Gastroesophageal sphincter (tissue), 4 donors: ENCODE measurements at regions not wholly inside any gene's neighbourhood (a gene's known extent, or its start where the extent isn't known, plus 50 kb on each side); places are given as distances from the start of the nearest gene placed in this dataset.

Source experiments
- ATAC-seq: fragments of 150-250 bp; one replicate; pipeline ENCODE4 v1.9.1; 2016; ENCODE audit warnings: mild to moderate bottlenecking, moderate library complexity
- H3K27ac ChIP-seq, 4 donors: fragments of 200-600 bp; sonication (generic) in 3 of 4; 1 replicate in 3 of 4; 2 replicates in 1 of 4; pipeline ENCODE4 v1.5.1; 2016 to 2019
- H3K27me3 ChIP-seq: fragments of 200-600 bp; sonication (generic); one replicate; pipeline ENCODE4 v1.5.1; 2019
- H3K36me3 ChIP-seq, 2 donors: fragments of 200-600 bp; sonication (generic); one replicate each; pipeline ENCODE4 v1.5.1; 2019; ENCODE audit warnings: control low read depth in 1 of 2
- H3K4me1 ChIP-seq, 3 donors: fragments of 200-600 bp; sonication (generic); 1 replicate in 2 of 3; 2 replicates in 1 of 3; pipeline ENCODE4 v1.5.1; 2016 to 2019; ENCODE audit warnings: control low read depth in 2 of 3
- H3K4me3 ChIP-seq, 2 donors: fragments of 200-600 bp; sonication (generic); one replicate each; pipeline ENCODE4 v1.5.1; 2019; ENCODE audit warnings: mild to moderate bottlenecking in 1 of 2, moderate library complexity in 1 of 2
- H3K9me3 ChIP-seq, 3 donors: fragments of 200-600 bp; sonication (generic); one replicate each; pipeline ENCODE4 v1.5.1; 2017 to 2019; ENCODE audit warnings: control low read depth in 2 of 3
- EP300 ChIP-seq: sonication (generic); formaldehyde crosslinking; IDR thresholded peaks from one replicate; pipeline ENCODE4 v1.6.1; 2017; ENCODE audit warnings: antibody characterized with exemption, mild to moderate bottlenecking
- POLR2A ChIP-seq, 2 donors: fragments of 450-650 bp; IDR thresholded peaks; one replicate each; pipeline ENCODE4 v1.6.1; 2017; ENCODE audit warnings: antibody characterized with exemption in 2 of 2, mild to moderate bottlenecking in 2 of 2, moderate library complexity in 1 of 2
- POLR2AphosphoS5 ChIP-seq: sonication (generic); formaldehyde crosslinking; IDR thresholded peaks from one replicate; pipeline ENCODE4 v1.6.1; 2017; ENCODE audit warnings: antibody characterized with exemption
- WGBS, 2 donors: methylation state at CpG; one replicate each; pipeline ENCODE4 v1.1.5; 2018; ENCODE audit warnings: low coverage in 1 of 2; 5-methylcytosine and 5-hydroxymethylcytosine counted together
- TF ChIP-seq, protein P1 (sequence below), 4 experiments: fragments of 200-600 bp in 2 of 4; fragments of 450-650 bp in 2 of 4; sonication (generic) in 1 of 4; IDR thresholded peaks; one replicate each; pipeline ENCODE4 v1.5.1; 2017 to 2019; ENCODE audit warnings: antibody characterized with exemption in 4 of 4, mild to moderate bottlenecking in 2 of 4, moderate library complexity in 2 of 4

DNA sequence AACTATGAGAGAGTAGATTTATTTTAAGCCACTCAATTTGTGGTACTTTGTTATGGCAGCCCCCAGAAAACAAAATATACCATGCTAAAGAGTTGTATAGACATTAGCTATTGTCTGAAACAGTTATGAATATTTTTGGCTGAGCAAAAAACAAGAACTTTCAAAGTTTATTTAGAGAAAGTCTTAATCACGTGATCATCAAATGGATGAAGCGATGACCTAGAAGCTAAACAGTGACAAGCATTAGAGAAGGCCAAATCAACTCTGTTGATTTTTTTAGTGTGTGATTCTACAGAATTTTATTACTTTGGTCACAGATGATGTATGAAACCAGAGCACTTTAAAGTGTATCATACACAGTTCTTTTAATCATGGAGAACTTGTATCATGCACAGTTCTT lies 1247.9 kb upstream of the MAP3K7 start:
- Histone ChIP-seq H3K4me3 (no peak overlapping the region), H3K36me3 (no peaks in the 10 kb centered on the region), H3K27me3 (no peaks in the 10 kb centered on the region), H3K27ac (no peak overlapping the region), H3K9me3 (no peaks in the 10 kb centered on the region), H3K4me1 (no peaks in the 10 kb centered on the region)
- no peak for ATAC-seq
- WGBS, 2 donors = 87 to 88% methylated on average over 2 of the region's 2 CpGs
- TF ChIP-seq POLR2AphosphoS5 (no peak), EP300 (no peak), POLR2A (IDR thresholded peaks at IDR 0.05) (no peak)
- TF ChIP-seq, protein P1, sequence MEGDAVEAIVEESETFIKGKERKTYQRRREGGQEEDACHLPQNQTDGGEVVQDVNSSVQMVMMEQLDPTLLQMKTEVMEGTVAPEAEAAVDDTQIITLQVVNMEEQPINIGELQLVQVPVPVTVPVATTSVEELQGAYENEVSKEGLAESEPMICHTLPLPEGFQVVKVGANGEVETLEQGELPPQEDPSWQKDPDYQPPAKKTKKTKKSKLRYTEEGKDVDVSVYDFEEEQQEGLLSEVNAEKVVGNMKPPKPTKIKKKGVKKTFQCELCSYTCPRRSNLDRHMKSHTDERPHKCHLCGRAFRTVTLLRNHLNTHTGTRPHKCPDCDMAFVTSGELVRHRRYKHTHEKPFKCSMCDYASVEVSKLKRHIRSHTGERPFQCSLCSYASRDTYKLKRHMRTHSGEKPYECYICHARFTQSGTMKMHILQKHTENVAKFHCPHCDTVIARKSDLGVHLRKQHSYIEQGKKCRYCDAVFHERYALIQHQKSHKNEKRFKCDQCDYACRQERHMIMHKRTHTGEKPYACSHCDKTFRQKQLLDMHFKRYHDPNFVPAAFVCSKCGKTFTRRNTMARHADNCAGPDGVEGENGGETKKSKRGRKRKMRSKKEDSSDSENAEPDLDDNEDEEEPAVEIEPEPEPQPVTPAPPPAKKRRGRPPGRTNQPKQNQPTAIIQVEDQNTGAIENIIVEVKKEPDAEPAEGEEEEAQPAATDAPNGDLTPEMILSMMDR (IDR thresholded peaks at IDR 0.05) = no peak

DNA sequence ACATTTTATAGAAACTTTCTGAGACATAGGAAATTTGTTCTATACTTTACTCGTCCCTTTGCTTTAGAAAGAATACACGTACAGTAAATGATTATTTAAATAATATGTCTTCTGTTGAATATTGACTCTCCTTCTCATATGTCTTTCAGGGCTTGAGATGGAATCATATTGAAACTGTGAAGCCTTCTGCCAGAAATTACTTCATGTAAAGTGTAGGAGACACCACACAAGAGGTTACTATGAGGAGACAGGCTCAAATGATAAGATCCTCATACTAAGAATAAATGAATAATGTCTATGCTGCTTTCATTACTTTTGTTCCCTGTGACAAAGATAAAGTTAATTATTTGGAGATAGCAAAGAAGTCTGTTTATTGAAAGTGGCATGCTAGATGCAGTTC lies 1240.3 kb upstream of the MAP3K7 start:
- H3K4me3 ChIP-seq = no peak overlapping the region
- no peak overlapping the region for H3K27ac ChIP-seq
- no peak for ATAC-seq
- no peaks in the 10 kb centered on the region for H3K27me3 ChIP-seq
- WGBS, 2 donors = 92 to 100% methylated on average over 1 to 2 of the region's 2 CpGs
- no peaks in the 10 kb centered on the region for H3K36me3 ChIP-seq
- TF ChIP-seq POLR2AphosphoS5 (no peak), POLR2A (IDR thresholded peaks at IDR 0.05) (no peak), EP300 (no peak)
- TF ChIP-seq, protein P1 (IDR thresholded peaks at IDR 0.05) = no peak
- H3K9me3 ChIP-seq = no peaks in the 10 kb centered on the region
- no peaks in the 10 kb centered on the region for H3K4me1 ChIP-seq

DNA sequence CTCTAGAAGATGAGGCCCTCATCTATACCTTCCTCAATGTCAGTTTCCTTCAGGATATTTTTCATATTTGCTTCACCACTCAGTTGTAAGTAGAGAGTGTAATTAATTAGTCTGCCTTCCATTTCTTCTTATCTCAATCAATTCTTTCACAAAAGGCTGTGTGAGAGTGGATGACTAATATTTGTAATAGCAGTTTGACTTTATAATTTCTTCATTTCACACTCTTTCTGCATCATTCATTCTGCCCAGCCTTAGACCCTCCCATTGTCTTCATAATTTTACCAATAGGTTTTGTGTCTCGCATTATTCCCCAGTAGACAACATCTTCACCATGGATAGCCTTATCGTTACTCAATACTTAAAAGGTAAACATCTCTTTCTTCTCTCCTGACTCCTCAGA lies 1239.3 kb upstream of the MAP3K7 start:
- TF ChIP-seq POLR2A (IDR thresholded peaks at IDR 0.05) (no peak), EP300 (no peak), POLR2AphosphoS5 (no peak)
- TF ChIP-seq, protein P1 (IDR thresholded peaks at IDR 0.05) = no peak
- no peak overlapping the region for H3K4me3 ChIP-seq
- ATAC-seq = no peak
- H3K27ac ChIP-seq = no peak overlapping the region
- H3K27me3 ChIP-seq = no peaks in the 10 kb centered on the region
- no peaks in the 10 kb centered on the region for H3K4me1 ChIP-seq
- no peaks in the 10 kb centered on the region for H3K9me3 ChIP-seq
- no peaks in the 10 kb centered on the region for H3K36me3 ChIP-seq
- 90 to 100% methylated on average over 1 to 2 of the region's 2 CpGs for WGBS, 2 donors

DNA sequence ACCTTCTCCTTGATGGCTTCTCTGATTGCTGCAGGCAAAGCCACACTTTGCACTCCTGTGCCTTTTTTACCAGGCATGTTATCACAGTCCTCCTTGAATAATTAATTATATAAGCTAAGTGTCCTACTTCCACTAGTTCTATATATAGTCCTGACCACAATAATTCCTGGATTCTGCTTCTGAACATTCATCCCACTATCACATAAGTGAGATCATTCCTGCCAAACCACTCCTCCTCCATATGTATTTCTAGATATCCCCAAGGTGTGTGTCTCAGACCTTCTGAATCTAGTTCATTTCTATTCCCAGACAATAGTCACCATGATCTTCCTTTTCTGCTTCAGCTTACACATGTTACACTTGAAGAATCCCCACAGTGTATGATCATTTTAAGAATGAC lies 1237.5 kb upstream of the MAP3K7 start:
- Histone ChIP-seq H3K36me3 (no peaks in the 10 kb centered on the region), H3K27ac (no peak overlapping the region), H3K27me3 (no peaks in the 10 kb centered on the region), H3K4me1 (no peaks in the 10 kb centered on the region), H3K4me3 (no peak overlapping the region), H3K9me3 (no peaks in the 10 kb centered on the region)
- no peak for ATAC-seq
- TF ChIP-seq POLR2AphosphoS5 = no peak
- TF ChIP-seq, protein P1 (IDR thresholded peaks at IDR 0.05) = no peak
- TF ChIP-seq POLR2A (IDR thresholded peaks at IDR 0.05) = no peak
- TF ChIP-seq EP300 = no peak

DNA sequence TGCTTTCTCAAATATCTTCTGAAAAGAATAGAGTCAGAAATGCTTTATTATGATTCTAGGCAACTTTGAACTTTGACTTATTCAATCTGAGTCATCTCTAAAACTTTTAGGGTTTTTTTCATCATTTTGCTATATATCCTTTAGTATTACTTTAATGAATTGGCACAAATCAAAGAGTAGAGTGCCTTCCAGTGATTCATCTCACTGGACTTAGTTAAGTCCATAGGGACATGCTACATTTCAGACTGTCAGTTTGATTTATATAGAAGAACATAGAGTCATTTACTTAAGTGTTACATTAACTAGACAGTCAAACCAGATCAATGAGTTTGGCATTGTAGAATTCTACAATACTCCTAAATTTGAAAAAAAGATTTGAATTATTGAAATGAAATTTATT lies 1235.7 kb upstream of the MAP3K7 start:
- no peak for TF ChIP-seq EP300
- TF ChIP-seq POLR2A (IDR thresholded peaks at IDR 0.05) = no peak
- TF ChIP-seq, protein P1 (IDR thresholded peaks at IDR 0.05) = no peak
- no peak for TF ChIP-seq POLR2AphosphoS5

More for the DNA sequence above, 1235.7 kb upstream of the MAP3K7 start:
- no peaks in the 10 kb centered on the region for H3K27me3 ChIP-seq
- no peak overlapping the region for H3K27ac ChIP-seq
- no peak overlapping the region for H3K4me3 ChIP-seq
- H3K4me1 ChIP-seq = no peaks in the 10 kb centered on the region
- H3K9me3 ChIP-seq = no peaks in the 10 kb centered on the region
- no peak for ATAC-seq
- no peaks in the 10 kb centered on the region for H3K36me3 ChIP-seq
